Uterus (tissue), 2 donors: ENCODE measurements at regions not wholly inside any gene's neighbourhood (a gene's known extent, or its start where the extent isn't known, plus 50 kb on each side); places are given as distances from the start of the nearest gene placed in this dataset.

ENCODE experiments used
- CTCF ChIP-seq, 4 experiments: fragments of 200-600 bp in 2 of 4; fragments of 450-650 bp in 2 of 4; sonication (generic) in 2 of 4; IDR thresholded peaks; one replicate each; pipeline ENCODE4 v1.5.1; 2016 to 2019; ENCODE audit warnings: antibody characterized with exemption in 4 of 4, mild to moderate bottlenecking in 2 of 4, moderate library complexity in 1 of 4
- POLR2A ChIP-seq, 2 donors: fragments of 450-650 bp; IDR thresholded peaks; one replicate each; pipeline ENCODE4 v1.6.1; 2016; ENCODE audit warnings: antibody characterized with exemption in 2 of 2, mild to moderate bottlenecking in 1 of 2, moderate library complexity in 1 of 2

- no peak for TF ChIP-seq POLR2A (IDR thresholded peaks at IDR 0.05)
- no peak for TF ChIP-seq CTCF (IDR thresholded peaks at IDR 0.05)
Measured at GRCh38 chr15:69819371-69819770, 278.3 kb downstream of the TLE3 start.
